NCI-H2107 treated with DMSO at 0.1 percent for 48 hours (cell line): ENCODE measurements at regions not wholly inside any gene's neighbourhood (a gene's known extent, or its start where the extent isn't known, plus 50 kb on each side); places are given as distances from the start of the nearest gene placed in this dataset.

Source experiments
- DNase-seq: peaks from one replicate; lab custom pipeline; 2025; ENCODE audit not compliant: unreplicated experiment; lab: John Stamatoyannopoulos, UW

GRCh38 chr14:101507836-101508150, 53.5 kb upstream of the DIO3 start:
- DNase-seq, result no peak

GRCh38 chr14:101508196-101508947, 52.9 kb upstream of the DIO3 start:
- DNase-seq, result no peak

- DNase-seq, result no peak
Observed at GRCh38 chr14:101508948-101509729, 52.2 kb upstream of the DIO3 start.

DNA sequence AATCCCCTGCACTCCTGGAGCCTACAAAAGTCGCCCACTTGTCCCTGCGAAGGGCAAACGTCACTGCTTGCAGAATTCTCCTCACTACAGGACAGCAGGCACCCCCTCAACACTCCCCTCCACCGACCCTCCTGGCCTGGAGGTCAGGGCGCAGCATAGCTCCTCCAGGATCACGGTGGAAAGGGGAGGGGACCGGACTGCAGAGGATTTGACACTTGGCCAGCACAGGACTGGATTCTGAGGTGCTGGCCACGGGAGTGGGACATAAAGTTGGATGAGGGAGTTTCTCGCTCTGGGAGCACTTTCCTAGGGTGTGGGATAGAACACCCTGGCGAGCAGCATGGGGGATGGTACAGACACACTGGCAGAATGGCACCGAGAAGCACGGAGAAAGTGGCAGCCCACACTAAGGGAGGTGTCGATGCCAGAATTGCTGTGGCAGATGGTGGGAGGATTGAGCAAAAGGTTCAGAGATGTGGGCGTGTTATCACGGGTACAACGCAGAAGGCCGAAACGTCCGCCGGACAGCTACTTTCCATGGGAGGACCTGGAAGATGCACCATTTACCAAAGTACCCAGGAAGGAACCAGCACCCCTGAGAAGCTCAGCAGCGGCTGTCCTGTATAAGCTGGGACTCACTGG, 51.4 kb upstream of the DIO3 start:
- no peak for DNase-seq

DNA sequence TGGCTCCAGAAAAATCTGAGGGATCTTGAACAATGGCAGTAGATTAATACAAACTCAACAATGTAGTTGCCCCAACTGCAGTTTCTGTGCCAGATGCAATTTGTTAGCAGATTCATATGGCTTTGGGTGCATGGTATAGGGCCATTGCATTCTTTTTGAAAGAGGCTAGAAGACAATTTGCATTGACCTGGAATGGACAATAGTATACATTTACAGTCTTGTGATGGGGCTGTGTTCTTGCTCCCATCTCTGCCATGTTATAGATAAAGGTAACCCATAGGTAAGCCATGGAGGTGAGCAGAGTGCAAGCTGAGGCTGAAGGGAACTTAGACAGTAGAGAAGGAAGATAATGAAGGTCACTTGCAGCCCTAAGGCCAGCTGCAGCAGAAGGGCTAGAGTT, 50.1 kb upstream of the DIO3 start:
- DNase-seq, result no peak
